Right lobe of liver (tissue), 6 donors: ENCODE measurements at regions not wholly inside any gene's neighbourhood (a gene's known extent, or its start where the extent isn't known, plus 50 kb on each side); places are given as distances from the start of the nearest gene placed in this dataset.

Experiments used
- ATAC-seq, 4 donors: fragments of 200-7000 bp; cut with Tn5 transposase; one replicate each; pipeline ENCODE4 v1.9.1; 2020; ENCODE audit warnings: mild to moderate bottlenecking in 4 of 4, moderate library complexity in 4 of 4
- DNase-seq, 3 donors: peaks; one replicate each; pipeline ENCODE4 v3.0.0-alpha.2; 2020
- H3K27ac ChIP-seq, 3 donors: fragments of 200-600 bp; one replicate each; pipeline ENCODE4 v1.8.0; 2022
- H3K27me3 ChIP-seq, 2 donors: fragments of 200-600 bp; one replicate each; pipeline ENCODE4 v1.8.0; 2022
- H3K36me3 ChIP-seq, 4 donors: fragments of 200-600 bp; sonication (generic) in 1 of 4; one replicate each; pipeline versions ENCODE4 v1.5.1 to v1.8.0; 2017 to 2022; ENCODE audit warnings: control low read depth in 1 of 4
- H3K4me1 ChIP-seq, 4 donors: fragments of 200-600 bp; sonication (generic) in 1 of 4; one replicate each; pipeline versions ENCODE4 v1.5.1 to v1.8.0; 2017 to 2022; ENCODE audit warnings: control low read depth in 1 of 4
- H3K4me3 ChIP-seq, 3 donors: fragments of 200-600 bp; one replicate each; pipeline ENCODE4 v1.8.0; 2022
- H3K9me3 ChIP-seq, 4 donors: fragments of 200-600 bp; sonication (generic) in 1 of 4; one replicate each; pipeline versions ENCODE4 v1.5.1 to v1.8.0; 2017 to 2022; ENCODE audit warnings: control low read depth in 1 of 4
- POLR2A ChIP-seq: fragments of 450-650 bp; IDR thresholded peaks from one replicate; pipeline ENCODE4 v1.6.1; 2017; ENCODE audit warnings: antibody characterized with exemption, mild to moderate bottlenecking
- whole genome bisulfite sequencing: methylation state at CpG from one replicate; pipeline ENCODE4 v1.1.6; 2018; ENCODE audit warnings: low coverage, low lambda C conversion rate; ENCODE audit not compliant: insufficient coverage; ENCODE audit errors: missing lambda C conversion rate; 5-methylcytosine and 5-hydroxymethylcytosine counted together
- intact Hi-C, 2 donors: fragments of 100-400 bp; cut with DNase I; formaldehyde crosslinking; loops; one replicate each; pipeline versions ENCODE4 v1.11.2 to v1.14.1; 2022
- TF ChIP-seq, protein P1 (sequence below), 4 donors: fragments of 200-600 bp in 3 of 4; fragments of 450-650 bp in 1 of 4; IDR thresholded peaks; one replicate each; pipeline versions ENCODE4 v1.5.1 to v1.8.0; 2016 to 2022; ENCODE audit warnings: antibody characterized with exemption in 4 of 4, mild to moderate bottlenecking in 2 of 4
- donor health status: DM: no; HTN: yes; CAD: no.
- donor health status: DM: no; HTN: no; CAD: no.
- donor health status: DM: no; HTN: no; CAD: no.
- donor health status: DM: no; HTN: yes; CAD: no.
- donor health status: DM: no; HTN: yes; CAD: no.

DNA sequence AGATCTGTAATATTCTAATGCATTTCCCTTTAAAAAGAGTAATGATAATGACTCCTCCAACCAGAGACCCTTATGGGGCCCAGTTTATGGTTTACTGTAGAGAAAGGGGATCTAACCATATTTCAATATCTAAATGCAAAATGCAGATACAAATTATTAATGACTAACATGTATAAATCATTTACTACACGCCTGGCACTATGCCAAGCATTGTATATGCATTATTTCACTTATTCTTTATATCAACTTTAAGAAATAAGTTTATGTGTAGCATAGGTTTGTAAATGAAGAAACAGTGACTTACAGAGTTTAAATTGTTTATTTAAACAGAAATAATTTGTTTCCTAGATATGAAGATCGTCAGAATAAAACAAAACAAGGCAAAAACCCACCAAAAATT is 86.2 kb upstream of the SCEL start:
- intact Hi-C loops: no loop called here
- no peaks in the 10 kb centered on the region for H3K4me1 ChIP-seq
- ATAC-seq (no peak), DNase-seq (no peak)
- TF ChIP-seq POLR2A: no peak
- TF ChIP-seq, protein P1, sequence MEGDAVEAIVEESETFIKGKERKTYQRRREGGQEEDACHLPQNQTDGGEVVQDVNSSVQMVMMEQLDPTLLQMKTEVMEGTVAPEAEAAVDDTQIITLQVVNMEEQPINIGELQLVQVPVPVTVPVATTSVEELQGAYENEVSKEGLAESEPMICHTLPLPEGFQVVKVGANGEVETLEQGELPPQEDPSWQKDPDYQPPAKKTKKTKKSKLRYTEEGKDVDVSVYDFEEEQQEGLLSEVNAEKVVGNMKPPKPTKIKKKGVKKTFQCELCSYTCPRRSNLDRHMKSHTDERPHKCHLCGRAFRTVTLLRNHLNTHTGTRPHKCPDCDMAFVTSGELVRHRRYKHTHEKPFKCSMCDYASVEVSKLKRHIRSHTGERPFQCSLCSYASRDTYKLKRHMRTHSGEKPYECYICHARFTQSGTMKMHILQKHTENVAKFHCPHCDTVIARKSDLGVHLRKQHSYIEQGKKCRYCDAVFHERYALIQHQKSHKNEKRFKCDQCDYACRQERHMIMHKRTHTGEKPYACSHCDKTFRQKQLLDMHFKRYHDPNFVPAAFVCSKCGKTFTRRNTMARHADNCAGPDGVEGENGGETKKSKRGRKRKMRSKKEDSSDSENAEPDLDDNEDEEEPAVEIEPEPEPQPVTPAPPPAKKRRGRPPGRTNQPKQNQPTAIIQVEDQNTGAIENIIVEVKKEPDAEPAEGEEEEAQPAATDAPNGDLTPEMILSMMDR (IDR thresholded peaks at IDR 0.05): no peak
- H3K4me3 ChIP-seq: no peak overlapping the region
- no peaks in the 10 kb centered on the region for H3K36me3 ChIP-seq
- H3K9me3 ChIP-seq: no peaks in the 10 kb centered on the region
- no peaks in the 10 kb centered on the region for H3K27me3 ChIP-seq
- 46% methylated on average over 2 of the region's 2 CpGs for WGBS
- no peak overlapping the region for H3K27ac ChIP-seq

DNA sequence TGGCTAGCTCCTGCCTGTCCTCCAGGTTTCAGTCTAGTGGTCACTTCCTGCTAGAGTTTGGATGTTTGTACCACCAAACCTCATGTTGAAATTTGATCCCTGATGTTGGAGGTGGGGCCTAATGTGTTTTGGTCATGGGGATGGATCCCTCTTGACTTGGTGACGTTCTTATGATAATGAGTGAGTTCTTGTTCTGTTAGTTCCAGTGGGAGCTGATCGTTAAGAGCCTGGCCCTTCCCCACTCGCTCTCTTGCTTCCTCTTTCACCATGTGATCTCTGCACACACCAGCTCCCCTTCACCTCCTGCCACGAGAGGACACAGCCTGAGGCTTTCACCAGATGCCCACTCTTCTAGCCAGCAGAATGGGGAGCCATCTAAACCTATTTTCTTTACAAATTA is 86.8 kb upstream of the SCEL start:
- peak in 1 of 3 donors; percentile 21 for DNase-seq
- Histone ChIP-seq H3K4me3 (no peak overlapping the region), H3K27ac (no peak overlapping the region), H3K4me1 (no peaks in the 10 kb centered on the region), H3K9me3 (no peaks in the 10 kb centered on the region), H3K36me3 (no peaks in the 10 kb centered on the region), H3K27me3 (no peaks in the 10 kb centered on the region)
- 43% methylated on average over 4 of the region's 4 CpGs for WGBS
- peak in 3 of 4 donors; percentile 51 to 68 (median 52) for ATAC-seq
- TF ChIP-seq, protein P1 (IDR thresholded peaks at IDR 0.05): no peak
- TF ChIP-seq POLR2A: no peak
- intact Hi-C loops: no loop called here

DNA sequence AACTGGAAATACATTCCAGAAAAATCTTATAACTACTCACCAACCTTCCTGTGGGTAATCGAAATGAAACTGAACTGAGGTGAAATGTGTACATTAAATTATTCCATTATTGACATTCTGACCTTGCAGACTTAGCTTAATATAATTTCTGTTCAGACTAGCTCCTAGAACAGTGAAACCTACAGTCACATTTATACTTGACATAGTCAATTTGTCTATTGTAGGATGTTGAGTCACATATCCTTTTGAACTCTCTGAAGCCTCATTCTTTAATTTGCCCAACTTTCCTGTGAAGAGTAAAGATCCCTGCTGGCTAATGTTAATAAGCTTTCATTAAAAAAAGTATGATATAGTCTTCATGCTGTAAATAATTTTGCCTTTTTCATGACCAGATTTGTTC is 92.0 kb upstream of the SCEL start:
- Histone ChIP-seq H3K27ac (no peak overlapping the region), H3K27me3 (no peaks in the 10 kb centered on the region), H3K4me3 (no peak overlapping the region), H3K4me1 (no peaks in the 10 kb centered on the region), H3K9me3 (no peaks in the 10 kb centered on the region), H3K36me3 (no peaks in the 10 kb centered on the region)
- DNase-seq (no peak), ATAC-seq (no peak)
- intact Hi-C loops: no loop called here
- TF ChIP-seq, protein P1 (IDR thresholded peaks at IDR 0.05): no peak
- WGBS: 64% methylated on average over 1 of the region's 1 CpG

DNA sequence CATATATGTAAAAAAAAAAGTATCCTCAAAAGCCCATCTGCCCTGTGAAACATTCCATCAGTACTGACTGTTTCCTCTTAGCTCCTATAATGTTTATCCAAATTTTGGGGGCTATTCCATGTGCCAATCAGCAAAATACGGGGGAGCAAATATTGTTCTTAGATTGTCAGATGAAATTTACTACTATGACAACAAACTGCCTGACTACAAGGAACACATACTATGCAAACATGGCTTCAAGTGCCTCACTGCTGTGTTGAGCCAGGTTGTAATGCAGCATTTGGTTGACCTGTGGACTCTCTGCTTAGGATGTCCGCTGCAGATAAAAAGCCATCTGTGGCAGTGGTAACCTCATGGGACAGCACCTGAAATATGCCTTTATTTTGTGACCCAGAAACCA is 98.2 kb upstream of the SCEL start:
- peaks cover 0 to 16% (median 6%) of the 10 kb centered on the region in 4 donors for H3K4me1 ChIP-seq
- WGBS: 3% methylated on average over 2 of the region's 2 CpGs
- no peak overlapping the region for H3K27ac ChIP-seq
- H3K9me3 ChIP-seq: no peaks in the 10 kb centered on the region
- ATAC-seq: peak in 1 of 4 donors; percentile 25
- intact Hi-C loops: no loop called here
- H3K4me3 ChIP-seq: no peak overlapping the region
- H3K27me3 ChIP-seq: no peaks in the 10 kb centered on the region
- no peak for DNase-seq
- no peak for TF ChIP-seq POLR2A
- TF ChIP-seq, protein P1 (IDR thresholded peaks at IDR 0.05): no peak
- H3K36me3 ChIP-seq: no peaks in the 10 kb centered on the region

DNA sequence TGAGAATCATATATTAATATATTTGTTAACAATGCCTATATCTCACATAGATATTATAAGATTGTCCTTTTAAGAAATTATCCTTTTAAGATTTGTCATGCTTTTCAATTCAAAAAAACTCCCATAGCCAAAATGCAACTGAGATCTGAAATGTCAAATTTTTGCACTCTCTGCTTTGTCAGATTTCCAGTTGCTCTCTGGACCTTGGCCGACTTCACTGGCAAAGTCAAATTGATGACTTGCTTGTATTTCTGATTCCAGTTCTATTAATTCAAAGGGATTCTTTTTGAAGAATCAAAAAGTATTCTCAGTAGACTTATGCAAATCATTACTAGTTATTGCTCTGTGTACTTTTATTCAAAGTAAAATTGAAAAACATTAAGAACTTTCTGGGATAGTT is 101.2 kb upstream of the SCEL start:
- H3K36me3 ChIP-seq: no peaks in the 10 kb centered on the region
- peak overlapping the region in 1 of 3 donors; percentile 1 for H3K27ac ChIP-seq
- WGBS: 33% methylated on average over 1 of the region's 1 CpG
- TF ChIP-seq, protein P1 (IDR thresholded peaks at IDR 0.05): no peak
- TF ChIP-seq POLR2A: no peak
- peak in 1 of 3 donors; percentile 73 for DNase-seq
- H3K9me3 ChIP-seq: no peaks in the 10 kb centered on the region
- peak; percentile 62 to 83 (median 76) for ATAC-seq
- no peaks in the 10 kb centered on the region for H3K27me3 ChIP-seq
- H3K4me1 ChIP-seq: peaks cover 0 to 16% (median 6%) of the 10 kb centered on the region in 4 donors
- H3K4me3 ChIP-seq: no peak overlapping the region
- intact Hi-C loops: no loop called here
